GM12892 (cell line): ENCODE measurements at regions not wholly inside any gene's neighbourhood (a gene's known extent, or its start where the extent isn't known, plus 50 kb on each side); places are given as distances from the start of the nearest gene placed in this dataset.

Experiments
- POLR2A ChIP-seq: IDR thresholded peaks from 2 replicates; pipeline ENCODE4 v1.6.1; 2011; ENCODE audit warnings: low read depth, low read length, control low read depth
- POLR2AphosphoS5 ChIP-seq: IDR thresholded peaks from 2 replicates; pipeline ENCODE4 v1.6.1; 2011; ENCODE audit warnings: low read depth, low read length, control low read depth
- TAF1 ChIP-seq: IDR thresholded peaks from 2 replicates; pipeline ENCODE4 v1.6.1; 2011; ENCODE audit warnings: low read depth, mild to moderate bottlenecking, control low read depth, low read length, borderline replicate concordance

DNA sequence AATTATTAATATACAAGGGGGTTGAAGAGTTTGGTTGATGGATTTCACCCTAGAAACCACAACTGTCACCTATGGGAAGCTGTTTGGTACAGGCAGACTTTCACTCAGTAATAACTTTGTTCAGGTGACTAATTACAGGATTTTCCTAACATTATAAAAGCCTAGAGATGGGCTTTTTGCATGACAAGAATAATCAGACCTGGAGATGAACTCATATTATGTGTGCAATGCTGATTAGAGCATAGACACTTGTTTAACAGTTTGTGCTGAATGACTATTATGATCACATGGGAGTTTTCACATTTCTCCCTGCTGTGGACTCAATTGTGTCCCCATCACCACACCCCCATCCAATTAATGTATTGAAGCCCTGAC, 90.2 kb upstream of the STEAP4 start:
- TF ChIP-seq TAF1 (no peak), POLR2A (no peak), POLR2AphosphoS5 (no peak)
